Parathyroid adenoma (tissue), 2 donors: ENCODE measurements at regions not wholly inside any gene's neighbourhood (a gene's known extent, or its start where the extent isn't known, plus 50 kb on each side); places are given as distances from the start of the nearest gene placed in this dataset.

ENCODE experiments used
- H2AFZ ChIP-seq: fragments of 300-600 bp; sonication (generic); one replicate; pipeline ENCODE4 v1.7.0; 2017; ENCODE audit warnings: antibody characterized with exemption, mild to moderate bottlenecking
- H3K27ac ChIP-seq: fragments of 300-600 bp; sonication (generic); one replicate; pipeline ENCODE4 v1.7.0; 2017
- H3K27me3 ChIP-seq: fragments of 300-600 bp; sonication (generic); one replicate; pipeline ENCODE4 v1.7.0; 2017; ENCODE audit warnings: low read length; ENCODE audit not compliant: control insufficient read depth, insufficient read depth
- H3K36me3 ChIP-seq: fragments of 300-600 bp; sonication (generic); one replicate; pipeline ENCODE4 v1.7.0; 2017; ENCODE audit warnings: low read length; ENCODE audit not compliant: control insufficient read depth, insufficient read depth
- H3K4me1 ChIP-seq: fragments of 300-600 bp; sonication (generic); one replicate; pipeline ENCODE4 v1.7.0; 2017; ENCODE audit warnings: control low read depth
- H3K4me2 ChIP-seq: fragments of 300-600 bp; sonication (generic); one replicate; pipeline ENCODE4 v1.7.0; 2017; ENCODE audit warnings: low read length
- H3K4me3 ChIP-seq: fragments of 300-600 bp; sonication (generic); one replicate; pipeline ENCODE4 v1.7.0; 2017; ENCODE audit warnings: low read depth, low read length
- H3K79me2 ChIP-seq: fragments of 300-600 bp; sonication (generic); one replicate; pipeline ENCODE4 v1.7.0; 2017; ENCODE audit warnings: control low read depth
- H3K9ac ChIP-seq: fragments of 300-600 bp; sonication (generic); one replicate; pipeline ENCODE4 v1.7.0; 2017; ENCODE audit warnings: mild to moderate bottlenecking
- H3K9me3 ChIP-seq: fragments of 300-600 bp; sonication (generic); one replicate; pipeline ENCODE4 v1.7.0; 2017; ENCODE audit warnings: low read length; ENCODE audit not compliant: control insufficient read depth
- CTCF ChIP-seq: fragments of 300-600 bp; sonication (generic); IDR thresholded peaks from one replicate; pipeline ENCODE4 v1.7.0; 2017; ENCODE audit warnings: antibody characterized with exemption, mild to moderate bottlenecking
- donor health status: primary hyperparathyroidism.

GRCh38 chr1:219345953-219346352 lies 172.3 kb downstream of the LYPLAL1 start:
- Histone ChIP-seq H3K79me2 (no peaks in the 10 kb centered on the region), H3K4me2 (no peak overlapping the region), H3K27me3 (no peaks in the 10 kb centered on the region), H3K36me3 (no peaks in the 10 kb centered on the region), H2AFZ (no peak overlapping the region), H3K4me3 (no peak overlapping the region), H3K27ac (no peak overlapping the region), H3K9me3 (no peaks in the 10 kb centered on the region), H3K4me1 (no peaks in the 10 kb centered on the region), H3K9ac (no peak overlapping the region)
- no peak for TF ChIP-seq CTCF

GRCh38 chr1:219342836-219343235 lies 169.2 kb downstream of the LYPLAL1 start:
- H3K4me2 ChIP-seq, result no peak overlapping the region
- no peaks in the 10 kb centered on the region for H3K4me1 ChIP-seq
- no peak for TF ChIP-seq CTCF
- H3K27ac ChIP-seq, result no peak overlapping the region
- no peaks in the 10 kb centered on the region for H3K9me3 ChIP-seq
- no peaks in the 10 kb centered on the region for H3K79me2 ChIP-seq
- no peak overlapping the region for H3K9ac ChIP-seq
- no peaks in the 10 kb centered on the region for H3K27me3 ChIP-seq
- no peak overlapping the region for H2AFZ ChIP-seq
- no peaks in the 10 kb centered on the region for H3K36me3 ChIP-seq
- H3K4me3 ChIP-seq, result no peak overlapping the region

- no peaks in the 10 kb centered on the region for H3K36me3 ChIP-seq
- H3K9ac ChIP-seq, result no peak overlapping the region
- no peak overlapping the region for H3K27ac ChIP-seq
- H3K27me3 ChIP-seq, result no peaks in the 10 kb centered on the region
- no peaks in the 10 kb centered on the region for H3K79me2 ChIP-seq
- H3K9me3 ChIP-seq, result no peaks in the 10 kb centered on the region
- no peak overlapping the region for H3K4me2 ChIP-seq
- H3K4me3 ChIP-seq, result no peak overlapping the region
- no peak overlapping the region for H2AFZ ChIP-seq
- no peaks in the 10 kb centered on the region for H3K4me1 ChIP-seq
- no peak for TF ChIP-seq CTCF
These were observed 167.1 kb downstream of the LYPLAL1 start for GRCh38 chr1:219340796-219341195.

GRCh38 chr1:219339466-219339865 lies 165.8 kb downstream of the LYPLAL1 start:
- Histone ChIP-seq H2AFZ (no peak overlapping the region), H3K79me2 (no peaks in the 10 kb centered on the region), H3K9me3 (no peaks in the 10 kb centered on the region), H3K4me2 (no peak overlapping the region), H3K27ac (no peak overlapping the region), H3K36me3 (no peaks in the 10 kb centered on the region), H3K4me1 (no peaks in the 10 kb centered on the region), H3K4me3 (no peak overlapping the region), H3K27me3 (no peaks in the 10 kb centered on the region), H3K9ac (no peak overlapping the region)
- no peak for TF ChIP-seq CTCF

GRCh38 chr1:219337588-219337987 lies 163.9 kb downstream of the LYPLAL1 start:
- Histone ChIP-seq H3K4me3 (no peak overlapping the region), H3K36me3 (no peaks in the 10 kb centered on the region), H3K4me2 (no peak overlapping the region), H3K27ac (no peak overlapping the region), H2AFZ (no peak overlapping the region), H3K27me3 (no peaks in the 10 kb centered on the region), H3K79me2 (no peaks in the 10 kb centered on the region), H3K9me3 (no peaks in the 10 kb centered on the region), H3K9ac (no peak overlapping the region), H3K4me1 (no peaks in the 10 kb centered on the region)
- TF ChIP-seq CTCF, result no peak
